Naive B cell (primary cell): ENCODE measurements at regions not wholly inside any gene's neighbourhood (a gene's known extent, or its start where the extent isn't known, plus 50 kb on each side); places are given as distances from the start of the nearest gene placed in this dataset.

ENCODE experiments used
- ATAC-seq, 2 donors: fragments of 150-1000 bp; cut with Tn5 transposase; 2 replicates each; pipeline ENCODE4 v1.10.0; 2021; ENCODE audit warnings: low read depth in 2 of 2, mild to moderate bottlenecking in 2 of 2, moderate library complexity in 2 of 2
- DNase-seq: peaks from one replicate; pipeline ENCODE4 v3.0.0; 2022
- H3K27ac Mint-ChIP-seq, 6 donors: one replicate each; pipeline ENCODE4 v1.8.0; 2020 to 2022; ENCODE audit warnings: mild to moderate bottlenecking in 6 of 6, mixed read lengths in 6 of 6, moderate library complexity in 5 of 6, inconsistent platforms in 2 of 6
- H3K27me3 Mint-ChIP-seq, 3 donors: one replicate each; pipeline ENCODE4 v1.8.0; 2021 to 2022; ENCODE audit warnings: mixed read lengths in 3 of 3, mild to moderate bottlenecking in 1 of 3
- H3K36me3 Mint-ChIP-seq, 2 donors: one replicate each; pipeline ENCODE4 v1.8.0; 2020 to 2022; ENCODE audit warnings: mixed read lengths in 2 of 2, inconsistent platforms in 1 of 2, mild to moderate bottlenecking in 1 of 2
- H3K4me1 Mint-ChIP-seq, 3 donors: one replicate each; pipeline ENCODE4 v1.8.0; 2020 to 2022; ENCODE audit warnings: mixed read lengths in 3 of 3, inconsistent platforms in 1 of 3, mild to moderate bottlenecking in 1 of 3, moderate library complexity in 1 of 3
- H3K4me3 Mint-ChIP-seq, 8 donors: one replicate each; pipeline ENCODE4 v1.8.0; 2020 to 2022; ENCODE audit warnings: mild to moderate bottlenecking in 8 of 8, mixed read lengths in 8 of 8, moderate library complexity in 8 of 8, inconsistent platforms in 2 of 8
- H3K9me3 Mint-ChIP-seq, 7 donors: one replicate each; pipeline ENCODE4 v1.8.0; 2020 to 2022; ENCODE audit warnings: mixed read lengths in 7 of 7, mild to moderate bottlenecking in 5 of 7, inconsistent platforms in 2 of 7, moderate library complexity in 1 of 7

- DNase-seq (no peak), ATAC-seq (no peak)
- H3K27ac Mint-ChIP-seq: no peak overlapping the region
- H3K4me1 Mint-ChIP-seq: no peaks in the 10 kb centered on the region
- no peaks in the 10 kb centered on the region for H3K36me3 Mint-ChIP-seq
- no peak overlapping the region for H3K4me3 Mint-ChIP-seq
- peaks cover 4 to 46% (median 26%) of the 10 kb centered on the region in 3 donors for H3K27me3 Mint-ChIP-seq
- H3K9me3 Mint-ChIP-seq: no peaks in the 10 kb centered on the region
Measured at GRCh38 chr22:49372530-49373288, 455.0 kb downstream of the BRD1 start.

- H3K36me3 Mint-ChIP-seq: no peaks in the 10 kb centered on the region
- H3K27ac Mint-ChIP-seq: no peak overlapping the region
- H3K4me1 Mint-ChIP-seq: no peaks in the 10 kb centered on the region
- no peaks in the 10 kb centered on the region for H3K9me3 Mint-ChIP-seq
- H3K27me3 Mint-ChIP-seq: peaks cover 4 to 44% (median 20%) of the 10 kb centered on the region in 3 donors
- ATAC-seq: no peak
- DNase-seq: no peak
- no peak overlapping the region for H3K4me3 Mint-ChIP-seq
Measured at GRCh38 chr22:49372111-49372529, 455.6 kb downstream of the BRD1 start.

GRCh38 chr22:49371325-49372110 lies 456.2 kb downstream of the BRD1 start:
- ATAC-seq: no peak
- no peaks in the 10 kb centered on the region for H3K4me1 Mint-ChIP-seq
- H3K9me3 Mint-ChIP-seq: no peaks in the 10 kb centered on the region
- peaks cover 4 to 44% (median 19%) of the 10 kb centered on the region in 3 donors for H3K27me3 Mint-ChIP-seq
- no peak overlapping the region for H3K27ac Mint-ChIP-seq
- no peak overlapping the region for H3K4me3 Mint-ChIP-seq
- no peaks in the 10 kb centered on the region for H3K36me3 Mint-ChIP-seq
- DNase-seq: no peak

GRCh38 chr22:49370627-49371301 lies 456.9 kb downstream of the BRD1 start:
- no peak for DNase-seq
- no peaks in the 10 kb centered on the region for H3K36me3 Mint-ChIP-seq
- H3K4me1 Mint-ChIP-seq: peaks cover 0 to 5% (median 0%) of the 10 kb centered on the region in 3 donors
- no peaks in the 10 kb centered on the region for H3K9me3 Mint-ChIP-seq
- no peak overlapping the region for H3K27ac Mint-ChIP-seq
- peaks cover 3 to 44% (median 26%) of the 10 kb centered on the region in 3 donors for H3K27me3 Mint-ChIP-seq
- no peak for ATAC-seq
- peak overlapping the region in 1 of 8 donors; percentile 12 for H3K4me3 Mint-ChIP-seq

- Mint-ChIP-seq H3K27ac (peak overlapping the region in 1 of 6 donors; percentile 19), H3K4me1 (peaks cover 0 to 5% (median 0%) of the 10 kb centered on the region in 3 donors), H3K36me3 (no peaks in the 10 kb centered on the region), H3K4me3 (no peak overlapping the region), H3K27me3 (peaks cover 0 to 46% (median 34%) of the 10 kb centered on the region in 3 donors), H3K9me3 (no peaks in the 10 kb centered on the region)
- ATAC-seq (no peak), DNase-seq (no peak)
Measured at GRCh38 chr22:49369726-49370626, 457.7 kb downstream of the BRD1 start.

- ATAC-seq (no peak), DNase-seq (no peak)
- peak overlapping the region in 1 of 8 donors; percentile 32 for H3K4me3 Mint-ChIP-seq
- H3K36me3 Mint-ChIP-seq: no peaks in the 10 kb centered on the region
- H3K27ac Mint-ChIP-seq: peak overlapping the region in 1 of 6 donors; percentile 37
- H3K27me3 Mint-ChIP-seq: peaks cover 0 to 43% (median 34%) of the 10 kb centered on the region in 3 donors
- no peaks in the 10 kb centered on the region for H3K9me3 Mint-ChIP-seq
- H3K4me1 Mint-ChIP-seq: peaks cover 0 to 5% (median 0%) of the 10 kb centered on the region in 3 donors
Measured at GRCh38 chr22:49368976-49369725, 458.5 kb downstream of the BRD1 start.

GRCh38 chr22:49368221-49368975 lies 459.3 kb downstream of the BRD1 start:
- H3K36me3 Mint-ChIP-seq: no peaks in the 10 kb centered on the region
- H3K4me3 Mint-ChIP-seq: no peak overlapping the region
- H3K27me3 Mint-ChIP-seq: peaks cover 0 to 42% (median 33%) of the 10 kb centered on the region in 3 donors
- no peak for ATAC-seq
- H3K9me3 Mint-ChIP-seq: no peaks in the 10 kb centered on the region
- no peak for DNase-seq
- peaks cover 0 to 5% (median 0%) of the 10 kb centered on the region in 3 donors for H3K4me1 Mint-ChIP-seq
- no peak overlapping the region for H3K27ac Mint-ChIP-seq

- Mint-ChIP-seq H3K36me3 (no peaks in the 10 kb centered on the region), H3K4me1 (peaks cover 0 to 5% (median 0%) of the 10 kb centered on the region in 3 donors), H3K9me3 (no peaks in the 10 kb centered on the region), H3K27ac (no peak overlapping the region), H3K4me3 (no peak overlapping the region), H3K27me3 (peaks cover 0 to 35% (median 26%) of the 10 kb centered on the region in 3 donors)
- no peak for DNase-seq
- ATAC-seq: no peak
Measured at GRCh38 chr22:49367041-49367697, 460.5 kb downstream of the BRD1 start.

- no peaks in the 10 kb centered on the region for H3K9me3 Mint-ChIP-seq
- no peak for ATAC-seq
- DNase-seq: no peak
- no peaks in the 10 kb centered on the region for H3K36me3 Mint-ChIP-seq
- no peak overlapping the region for H3K4me3 Mint-ChIP-seq
- peaks cover 0 to 5% (median 0%) of the 10 kb centered on the region in 3 donors for H3K4me1 Mint-ChIP-seq
- no peak overlapping the region for H3K27ac Mint-ChIP-seq
- peaks cover 0 to 35% (median 26%) of the 10 kb centered on the region in 3 donors for H3K27me3 Mint-ChIP-seq
Measured at GRCh38 chr22:49366437-49366836, 461.2 kb downstream of the BRD1 start.

GRCh38 chr22:49365910-49366309 lies 461.8 kb downstream of the BRD1 start:
- no peaks in the 10 kb centered on the region for H3K36me3 Mint-ChIP-seq
- no peak overlapping the region for H3K27ac Mint-ChIP-seq
- no peaks in the 10 kb centered on the region for H3K9me3 Mint-ChIP-seq
- peaks cover 0 to 30% (median 26%) of the 10 kb centered on the region in 3 donors for H3K27me3 Mint-ChIP-seq
- DNase-seq (no peak), ATAC-seq (no peak)
- H3K4me1 Mint-ChIP-seq: peaks cover 0 to 5% (median 0%) of the 10 kb centered on the region in 3 donors
- peak overlapping the region in 1 of 8 donors; percentile 84 for H3K4me3 Mint-ChIP-seq

- Mint-ChIP-seq H3K27me3 (peaks cover 0 to 29% (median 26%) of the 10 kb centered on the region in 3 donors), H3K36me3 (no peaks in the 10 kb centered on the region), H3K4me1 (peaks cover 5 to 9% (median 5%) of the 10 kb centered on the region in 3 donors), H3K9me3 (no peaks in the 10 kb centered on the region), H3K27ac (no peak overlapping the region), H3K4me3 (no peak overlapping the region)
- DNase-seq: no peak
- ATAC-seq: no peak
Measured at GRCh38 chr22:49365191-49365837, 462.4 kb downstream of the BRD1 start.
